Medulla oblongata (tissue), 1 donor: ENCODE measurements at regions not wholly inside any gene's neighbourhood (a gene's known extent, or its start where the extent isn't known, plus 50 kb on each side); places are given as distances from the start of the nearest gene placed in this dataset.

Experiments used
- DNase-seq: peaks from one replicate; pipeline ENCODE4 v3.0.0-alpha.2; 2015; ENCODE audit errors: extremely low spot score

DNA sequence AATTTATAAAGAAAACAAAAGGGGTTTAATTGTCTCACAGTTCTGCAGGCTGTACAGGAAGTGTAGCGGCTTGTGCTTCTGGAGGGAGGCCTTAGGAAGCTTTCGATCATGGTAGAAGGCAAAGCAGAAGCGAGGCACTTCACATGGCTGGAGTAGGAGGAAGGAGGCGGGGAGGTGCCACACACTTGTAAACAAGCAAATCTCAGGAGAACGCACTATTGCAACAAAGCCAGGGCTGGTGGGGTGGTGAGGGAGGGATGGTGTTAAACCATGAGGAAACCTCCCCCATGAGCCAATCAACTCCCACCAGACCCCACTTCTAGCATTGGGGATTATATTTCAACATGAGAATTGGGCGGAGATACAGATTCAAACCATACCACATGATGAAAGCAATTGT lies 1116.3 kb downstream of the FAT4 start:
- DNase-seq, result no peak

DNA sequence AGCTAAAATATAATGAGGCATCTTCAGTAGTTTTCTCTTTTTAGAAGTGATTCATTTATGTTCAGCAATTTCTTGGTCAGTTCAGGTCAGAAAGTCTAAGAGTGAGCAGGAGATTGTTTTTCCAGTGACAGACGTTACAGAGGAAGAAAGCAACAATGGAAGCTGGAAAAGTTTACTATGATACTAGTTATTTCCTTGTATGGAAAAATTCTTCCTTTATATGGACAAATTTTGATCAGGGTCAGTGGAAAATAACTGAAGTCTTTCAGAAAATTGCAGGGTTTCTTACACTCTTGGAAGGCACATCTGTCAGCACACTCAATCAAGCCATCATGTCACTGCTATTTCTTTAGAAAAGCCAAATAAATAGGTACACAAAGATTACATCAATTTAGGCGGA lies 1120.7 kb downstream of the FAT4 start:
- no peak for DNase-seq

DNA sequence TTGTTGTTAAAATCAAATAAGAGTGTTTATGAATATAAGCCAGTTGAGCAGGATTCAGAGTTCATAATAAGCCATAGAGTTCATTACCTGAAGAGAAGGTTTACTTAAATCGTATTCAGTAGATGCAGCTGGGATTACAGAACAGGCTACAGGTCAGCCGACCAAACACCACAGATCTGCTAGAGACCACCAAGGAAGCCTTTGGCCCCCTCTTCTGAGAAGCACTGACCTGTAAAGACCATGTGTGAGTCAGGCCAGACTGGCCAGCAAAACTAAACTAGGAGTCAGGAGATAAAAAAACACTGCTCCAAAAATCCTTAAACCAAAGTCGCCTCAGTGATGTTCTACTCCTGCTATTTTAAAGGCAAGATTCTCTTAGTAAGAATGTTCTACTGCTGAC lies 1125.5 kb downstream of the FAT4 start:
- DNase-seq, result no peak

DNA sequence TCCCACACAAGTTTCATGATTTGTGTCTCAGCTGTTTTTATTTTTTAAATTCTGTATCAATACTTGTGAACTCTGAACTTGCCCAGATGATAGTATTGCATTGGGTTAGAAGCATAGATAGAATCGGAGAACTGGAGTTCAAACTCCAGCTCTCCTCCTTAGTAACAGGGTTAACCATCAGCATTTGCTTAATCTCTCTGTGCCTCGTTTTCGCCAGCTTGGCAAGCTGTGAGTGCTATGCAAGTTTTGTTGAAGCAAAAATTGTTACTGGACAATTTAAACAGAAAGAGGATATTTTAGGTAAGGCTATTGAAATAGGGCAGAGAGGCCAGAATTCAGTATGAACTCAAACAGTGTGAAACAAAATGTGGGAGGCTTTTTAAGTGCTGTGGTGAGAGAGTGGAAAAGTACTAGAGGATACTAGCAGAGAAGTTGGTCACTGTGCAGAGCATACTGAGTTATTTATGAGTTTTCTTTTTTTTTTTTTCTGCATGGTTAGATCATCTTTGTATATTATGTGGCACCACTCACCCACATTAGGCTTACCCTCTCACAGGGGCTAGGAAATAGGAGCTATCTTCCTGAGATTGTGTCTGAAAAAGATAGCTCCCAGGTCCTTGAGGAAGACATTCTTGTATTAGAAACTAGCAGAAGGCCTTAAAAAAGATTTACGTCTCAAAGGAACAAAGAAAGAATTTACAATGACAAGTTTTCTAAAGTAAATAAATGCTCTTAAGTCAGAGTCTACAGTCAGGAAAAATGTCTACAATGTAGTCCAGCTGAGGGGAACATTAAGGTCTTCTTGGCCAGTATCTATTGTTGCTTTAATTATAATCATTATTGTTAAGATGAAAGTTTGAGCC lies 1126.6 kb downstream of the FAT4 start:
- DNase-seq, result no peak

DNA sequence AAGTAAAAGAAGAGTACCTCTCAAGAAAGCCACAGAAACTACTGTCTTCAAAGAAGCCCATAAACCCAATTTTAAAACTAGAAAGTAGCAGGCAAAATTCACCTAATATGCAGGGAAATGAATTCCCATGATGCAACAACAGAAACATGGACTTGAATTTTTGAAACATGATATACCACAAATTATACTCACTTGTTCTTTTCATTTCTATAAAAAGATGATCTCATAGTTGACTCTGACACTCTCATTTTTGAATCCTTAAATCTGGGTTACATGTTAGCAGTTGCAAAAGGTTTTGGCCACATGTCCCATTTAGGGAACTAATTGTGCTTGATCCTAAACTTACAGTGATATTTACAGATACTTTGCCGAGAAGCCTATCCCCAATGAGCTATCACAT lies 1130.8 kb downstream of the FAT4 start:
- DNase-seq, result no peak

DNA sequence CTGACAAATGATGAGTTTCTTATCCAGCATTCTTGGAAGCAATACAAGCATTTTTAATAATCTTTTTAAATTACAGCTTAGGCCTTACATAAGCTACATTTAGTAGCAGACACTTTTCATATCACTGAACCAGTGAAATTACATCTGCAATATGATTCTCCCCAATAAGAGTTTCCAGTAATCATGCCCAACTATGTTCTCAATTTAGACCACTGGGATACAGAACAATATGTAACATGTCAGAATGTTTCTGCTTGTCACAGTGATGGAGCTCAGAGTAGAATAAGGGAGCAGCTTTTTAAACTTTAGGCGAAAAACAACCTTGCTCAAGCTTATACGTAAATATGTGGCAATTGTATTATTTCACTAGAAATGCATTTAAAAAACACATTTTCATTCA lies 1132.2 kb downstream of the FAT4 start:
- no peak for DNase-seq

DNA sequence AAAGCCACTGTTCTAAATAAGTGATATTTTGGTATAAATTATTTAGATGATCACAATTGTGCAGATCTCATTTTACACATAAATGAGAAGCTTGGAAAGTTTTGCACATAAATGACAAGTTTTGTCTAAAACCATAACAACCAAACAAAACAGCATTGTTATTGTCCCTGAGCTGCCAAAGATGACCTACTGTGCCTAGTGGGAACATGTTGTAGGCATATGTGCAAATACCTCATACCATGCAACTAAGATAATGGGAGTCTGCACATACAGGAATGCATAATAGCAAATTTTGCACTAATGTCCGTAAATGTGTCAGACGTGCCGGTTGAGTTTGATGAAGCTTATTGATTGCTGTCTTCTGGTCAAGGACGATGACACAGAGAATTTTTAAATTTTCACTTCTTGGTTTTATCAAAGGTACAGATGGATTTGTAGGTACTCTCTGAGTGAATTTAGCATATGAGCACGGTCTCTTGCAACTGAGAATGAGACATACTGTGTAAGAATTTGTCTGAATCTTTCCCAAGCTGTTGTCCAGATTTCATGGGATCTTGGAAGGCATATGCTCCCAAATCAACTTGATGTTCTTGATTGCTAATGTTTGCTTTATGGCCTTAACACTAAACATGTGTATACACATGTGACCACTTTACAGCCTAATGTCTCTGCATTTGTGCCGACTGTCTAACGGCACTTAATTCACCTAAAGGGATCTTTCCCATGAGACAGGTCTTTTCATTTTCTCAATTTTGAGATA lies 1133.5 kb downstream of the FAT4 start:
- DNase-seq, result no peak

DNA sequence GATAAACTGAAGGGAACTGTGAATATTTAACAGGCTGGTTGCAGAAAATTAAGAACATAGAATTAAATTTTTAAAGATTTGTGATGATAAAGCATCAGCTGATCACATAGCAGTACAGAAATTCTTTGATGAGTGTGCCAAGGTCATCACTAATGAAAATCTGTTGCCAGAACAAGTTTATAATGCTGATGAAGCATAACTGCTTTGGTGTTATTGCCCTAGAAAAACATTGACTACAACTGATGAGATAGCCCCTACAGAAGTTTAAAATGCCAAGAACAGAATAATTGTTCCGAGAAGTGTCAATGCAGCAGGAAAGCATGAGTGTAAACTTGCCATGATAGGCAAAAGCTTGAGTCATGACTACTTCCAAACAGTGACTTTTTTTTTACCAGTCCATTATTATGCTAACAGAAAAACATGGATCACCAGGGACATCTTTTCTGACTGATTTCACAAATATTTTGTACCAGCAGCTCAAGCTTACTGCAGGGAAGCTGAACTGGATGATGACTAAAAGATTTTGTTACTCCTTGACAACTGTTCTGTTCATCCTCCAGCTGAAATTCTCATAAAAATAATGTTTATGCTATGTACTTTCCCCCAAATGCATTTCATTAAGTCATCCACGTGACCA lies 1136.6 kb downstream of the FAT4 start:
- DNase-seq, result no peak

DNA sequence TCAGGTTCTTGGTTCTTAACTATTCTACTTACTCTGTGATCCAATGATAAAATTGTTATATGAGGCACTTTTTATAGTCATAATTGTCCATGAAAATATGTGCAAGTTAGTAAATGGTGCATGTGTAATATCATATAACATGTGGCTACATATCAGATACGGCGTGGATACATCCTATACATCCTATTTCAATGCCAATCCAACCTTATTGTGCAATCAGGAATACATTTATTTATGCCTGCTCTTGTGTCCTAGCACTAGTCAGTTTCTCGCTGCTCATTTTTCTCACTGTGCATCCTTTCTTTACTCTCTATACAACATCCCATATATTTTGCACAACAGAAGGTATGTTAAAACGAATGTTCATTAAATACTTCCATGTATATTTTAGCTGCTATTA lies 1141.1 kb downstream of the FAT4 start:
- DNase-seq, result no peak

DNA sequence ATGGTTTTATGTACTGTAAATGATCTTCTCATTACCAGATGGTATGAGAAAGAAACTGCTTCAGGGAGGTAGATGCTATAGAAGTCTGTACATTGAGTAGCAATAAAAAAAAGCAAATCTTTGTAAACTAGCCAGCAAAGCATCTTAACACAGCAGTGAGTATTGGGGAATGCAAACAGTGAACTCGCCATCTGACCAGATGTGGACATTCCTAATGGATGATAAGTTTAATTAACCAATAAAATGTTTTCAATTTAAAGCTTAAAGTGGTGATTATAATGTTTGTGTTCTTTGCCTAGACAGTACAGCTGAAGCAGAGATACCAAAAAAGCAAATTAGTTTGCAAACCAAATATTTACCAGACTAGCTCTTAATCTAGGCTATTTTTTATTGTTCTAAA lies 1144.2 kb downstream of the FAT4 start:
- no peak for DNase-seq

DNA sequence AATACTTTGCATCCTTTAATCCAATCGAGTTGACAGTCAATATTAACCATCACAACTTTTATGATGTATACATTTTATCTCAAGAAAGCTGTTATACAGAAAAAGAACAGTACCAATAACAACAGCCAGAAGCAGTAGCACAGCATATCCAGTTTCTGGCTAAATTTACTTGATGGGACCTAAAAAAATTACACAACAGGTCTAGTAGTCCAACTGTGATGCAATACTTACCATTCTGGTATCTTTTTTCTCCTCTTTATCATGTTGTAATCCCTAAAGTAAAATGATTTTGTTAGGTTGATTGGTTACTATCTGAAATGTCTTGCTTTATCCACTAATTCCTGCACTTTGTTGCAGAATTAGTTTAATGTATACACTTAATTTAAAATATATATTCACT lies 1150.6 kb downstream of the FAT4 start:
- no peak for DNase-seq

DNA sequence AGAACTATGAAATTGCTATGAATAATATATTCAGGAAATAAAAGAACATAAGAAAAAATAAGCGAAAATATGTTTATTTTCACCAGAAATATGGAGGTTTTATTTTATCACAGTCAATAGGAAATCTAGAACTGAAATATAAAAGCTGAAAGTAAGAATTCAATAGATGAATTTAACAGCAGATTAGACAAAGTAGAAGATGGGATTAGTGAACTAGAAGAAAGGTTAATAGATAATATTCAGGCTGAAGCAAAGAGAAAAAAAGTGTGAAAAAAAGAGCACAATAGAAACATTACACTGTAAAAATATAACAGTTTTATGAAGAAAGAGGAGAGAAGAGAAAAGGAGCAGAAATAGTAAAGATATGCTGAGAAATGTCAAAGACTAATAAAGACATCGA lies 1152.1 kb downstream of the FAT4 start:
- no peak for DNase-seq

DNA sequence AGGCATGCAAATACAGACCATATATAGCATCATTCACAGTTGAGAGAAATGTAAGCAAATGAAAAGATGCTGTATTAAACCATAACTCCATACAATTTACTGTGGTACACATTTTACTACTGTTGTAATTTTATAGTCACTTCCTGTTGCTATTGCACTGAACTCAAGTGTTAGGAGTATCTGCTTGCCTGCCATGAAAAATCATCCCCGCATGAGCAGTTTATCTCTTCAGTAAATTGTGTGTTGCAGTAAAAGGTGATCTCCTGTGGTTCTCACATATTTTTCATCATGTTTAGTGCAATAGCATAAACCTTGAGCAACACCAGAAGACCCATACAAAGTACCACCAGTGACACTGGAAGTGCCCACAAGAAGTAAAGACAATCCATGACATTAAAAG lies 1153.4 kb downstream of the FAT4 start:
- DNase-seq, result no peak

DNA sequence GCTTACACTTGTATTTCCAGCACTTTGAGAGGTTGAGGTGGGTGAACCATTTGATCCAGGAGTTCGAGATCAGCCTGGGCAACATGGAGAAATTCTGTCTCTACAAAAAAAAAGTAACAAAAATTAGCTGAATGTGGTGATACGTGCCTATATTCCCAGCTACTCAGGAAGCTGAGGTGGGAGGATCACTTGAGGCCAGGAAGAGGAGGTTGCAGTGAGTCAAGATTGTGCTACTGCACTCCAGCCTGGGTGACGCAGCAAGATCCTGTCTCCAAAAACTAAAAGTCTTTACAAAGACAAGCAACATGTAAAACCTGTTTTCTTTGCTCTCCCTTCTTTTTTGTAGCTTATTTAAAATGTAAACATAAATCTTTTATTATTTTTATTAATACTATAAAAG lies 1156.1 kb downstream of the FAT4 start:
- DNase-seq, result no peak

DNA sequence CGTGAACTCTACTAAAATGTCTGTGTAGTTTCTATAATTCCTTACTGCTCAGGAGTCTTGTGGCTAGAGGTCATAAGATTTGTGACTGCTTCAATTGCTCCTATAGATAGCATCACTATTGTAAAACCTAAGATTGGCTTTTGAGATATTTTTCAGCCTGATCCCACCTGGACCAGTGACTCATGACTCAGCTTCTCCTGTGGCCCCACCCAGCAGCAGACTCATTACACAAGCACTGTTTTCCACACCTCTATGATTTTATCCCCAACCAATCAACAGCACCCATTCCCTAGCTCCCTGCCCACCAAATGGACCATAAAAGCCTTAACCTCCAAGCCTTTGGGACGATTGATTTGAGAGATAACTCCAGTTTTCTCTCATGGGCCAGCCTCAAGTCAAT lies 1157.0 kb upstream of the INTU start:
- no peak for DNase-seq

DNA sequence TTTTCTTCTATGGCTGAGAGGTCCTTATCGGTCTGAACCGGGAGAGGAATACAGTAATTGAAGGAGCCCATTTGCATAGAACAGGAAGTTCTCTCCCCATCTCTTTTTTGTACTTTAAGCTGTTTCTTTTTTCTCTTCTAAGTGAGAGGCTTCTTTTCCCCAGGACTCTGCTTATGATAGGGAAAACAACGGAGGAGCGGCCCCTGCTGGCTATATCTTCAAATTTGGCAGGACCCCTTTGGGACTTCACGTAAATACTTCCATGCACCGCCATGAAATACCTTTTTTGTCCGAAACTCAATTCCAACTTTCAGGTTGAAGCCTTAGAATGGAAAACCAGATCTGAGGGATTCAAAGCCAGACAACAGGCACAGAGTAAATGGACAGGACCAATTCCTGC lies 1153.0 kb upstream of the INTU start:
- no peak for DNase-seq

DNA sequence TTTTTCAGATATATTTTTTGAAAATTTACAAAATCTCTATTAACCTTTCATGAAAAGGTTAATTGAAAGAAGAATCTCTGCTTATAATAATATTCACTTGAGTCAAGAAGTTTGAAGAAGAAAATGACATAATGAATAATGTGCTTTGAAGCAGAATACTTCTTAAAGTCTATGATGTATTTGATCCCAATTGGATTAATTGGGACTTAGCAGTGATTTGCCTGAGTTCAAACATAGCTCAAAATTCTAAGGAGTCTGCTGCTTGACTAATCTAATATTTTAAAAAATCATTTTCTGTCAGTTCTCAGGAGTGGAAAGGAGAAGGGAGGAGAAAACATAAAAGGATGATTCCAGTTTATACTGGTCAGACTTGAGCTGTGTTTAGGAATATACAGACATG lies 1150.4 kb upstream of the INTU start:
- no peak for DNase-seq

DNA sequence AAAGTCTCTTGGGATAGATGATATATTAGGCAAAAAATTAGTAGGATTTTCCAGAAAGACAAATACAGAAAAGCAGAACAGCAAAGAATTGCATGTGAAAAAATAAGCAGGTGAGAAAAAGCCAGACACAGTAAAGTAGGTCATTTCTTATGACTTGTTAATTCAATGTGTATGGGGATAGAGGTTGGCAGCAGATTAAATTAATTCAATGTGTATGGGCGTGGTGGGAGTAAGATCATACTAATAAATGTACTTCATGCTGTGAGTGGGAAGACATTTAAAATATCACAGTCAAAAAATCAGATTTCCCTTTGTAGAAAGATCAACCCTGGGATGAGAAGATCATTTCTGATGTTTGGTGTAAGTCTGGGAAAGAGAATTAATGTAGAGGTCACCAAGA lies 1146.4 kb upstream of the INTU start:
- DNase-seq, result no peak

DNA sequence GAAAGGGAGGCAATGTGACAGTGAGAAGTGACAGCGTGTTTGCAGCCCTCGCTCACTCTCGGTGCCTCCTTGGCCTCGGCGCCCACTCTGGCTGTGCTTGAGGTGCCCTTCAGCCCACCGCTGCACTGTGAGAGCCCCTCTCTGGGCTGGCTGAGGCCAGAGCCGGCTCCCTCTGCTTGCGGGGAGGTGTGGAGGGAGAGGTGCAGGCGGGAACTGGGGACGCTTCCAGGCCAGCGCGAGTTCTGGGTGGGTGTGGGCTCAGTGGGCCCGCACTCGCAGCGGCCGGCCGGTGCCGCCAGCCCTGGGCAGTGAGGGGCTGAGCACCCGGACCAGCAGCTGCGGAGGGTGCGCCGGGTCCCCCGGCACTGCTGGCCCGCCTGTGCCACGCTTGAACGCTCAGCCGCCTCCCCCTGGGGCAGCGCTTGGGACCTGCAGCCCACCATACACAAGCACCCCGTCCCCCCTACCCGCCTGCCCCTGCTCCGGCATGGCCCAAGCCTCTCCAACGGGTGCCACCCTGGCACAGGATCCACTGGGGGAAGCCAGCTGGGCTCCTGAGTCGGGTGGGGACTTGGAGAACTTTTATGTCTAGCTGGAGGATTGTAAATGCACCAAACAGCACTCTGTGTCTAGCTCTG lies 1142.8 kb upstream of the INTU start:
- DNase-seq, result no peak

DNA sequence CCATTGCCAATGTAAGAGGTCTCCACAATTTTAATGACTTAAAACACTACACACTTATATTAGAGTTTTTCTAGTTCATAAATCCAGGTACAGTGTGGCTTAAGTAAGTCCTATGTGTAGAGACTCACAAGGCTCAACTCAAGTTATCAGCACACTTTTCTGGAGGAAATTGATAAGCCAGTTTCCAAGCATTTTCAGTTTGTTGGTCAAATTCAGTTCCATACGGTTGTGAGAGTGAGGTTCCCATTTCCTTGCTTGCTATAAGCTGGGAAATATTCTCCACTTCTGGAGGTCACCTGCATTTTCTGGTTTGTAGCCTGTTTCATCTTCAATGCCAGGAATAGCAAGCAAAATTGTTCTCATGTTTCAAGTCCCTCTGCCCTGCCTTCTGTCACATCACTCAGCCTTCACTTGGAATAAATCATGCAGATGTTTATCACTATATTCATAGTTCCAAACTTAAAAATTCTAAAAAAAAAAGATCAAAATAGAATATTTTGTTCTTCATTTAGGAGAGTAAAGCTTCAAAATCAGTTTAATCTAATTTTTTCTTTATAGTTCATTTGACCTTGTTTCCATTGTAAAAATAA lies 1137.5 kb upstream of the INTU start:
- no peak for DNase-seq

DNA sequence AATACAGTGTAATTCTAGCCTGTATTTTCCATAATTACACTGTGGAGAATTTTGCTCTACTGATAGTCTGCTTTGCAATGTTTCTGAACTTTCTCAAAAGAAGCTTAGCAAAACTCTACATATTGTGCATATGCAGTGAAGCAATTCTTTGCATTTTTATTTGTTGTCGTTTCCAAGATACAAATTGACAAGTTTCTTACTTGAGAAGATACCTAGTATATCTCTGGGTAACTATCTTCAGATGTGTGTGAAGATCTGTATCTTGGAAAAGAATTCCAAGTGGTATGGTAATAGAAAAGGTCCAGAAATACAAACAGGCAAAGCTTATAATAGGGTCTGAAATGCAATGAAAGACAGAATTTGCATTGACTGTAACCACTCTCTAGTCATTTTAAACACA lies 1119.8 kb upstream of the INTU start:
- no peak for DNase-seq

DNA sequence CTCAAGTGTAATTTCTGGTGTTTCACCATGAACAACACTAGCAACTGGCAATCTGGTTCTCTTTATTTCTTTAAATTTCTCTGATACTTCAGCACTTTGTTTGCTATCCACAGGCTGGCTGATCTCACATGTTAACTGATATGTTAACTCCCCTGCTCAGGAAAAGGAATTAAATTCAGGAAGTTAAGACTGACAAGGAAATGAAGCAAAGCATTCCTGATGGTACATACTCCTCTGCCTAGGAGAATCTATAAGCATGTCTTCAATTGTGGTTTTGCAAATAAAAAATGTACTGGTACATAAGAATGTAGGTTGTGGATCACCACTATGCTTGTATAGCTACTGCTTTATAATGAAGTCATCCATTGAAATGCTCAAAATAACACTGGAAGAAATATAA lies 1119.2 kb upstream of the INTU start:
- no peak for DNase-seq
